Osteocyte (in vitro differentiated cells): ENCODE measurements at regions not wholly inside any gene's neighbourhood (a gene's known extent, or its start where the extent isn't known, plus 50 kb on each side); places are given as distances from the start of the nearest gene placed in this dataset.
A peak's percentile ranks its signal among the peaks of the same experiment; 100 is the strongest.
"Not testable (repeated sequence)": the region's sequence is repeated elsewhere in the genome, so short reads cannot be mapped to it uniquely, and the experiment has no call there.

Experiments
- DNase-seq: peaks from one replicate; pipeline ENCODE4 v3.0.0; 2021; ENCODE audit warnings: mixed read lengths; ENCODE audit not compliant: unreplicated experiment; ENCODE audit errors: extremely low spot score
- H3K27ac Mint-ChIP-seq: one replicate; pipeline ENCODE4 v1.8.0; 2021; ENCODE audit warnings: mild to moderate bottlenecking, mixed read lengths; ENCODE audit not compliant: unreplicated experiment
- H3K27me3 Mint-ChIP-seq: one replicate; pipeline ENCODE4 v1.8.0; 2021; ENCODE audit warnings: mixed read lengths; ENCODE audit not compliant: unreplicated experiment
- H3K36me3 Mint-ChIP-seq: one replicate; pipeline ENCODE4 v1.8.0; 2021; ENCODE audit warnings: mixed read lengths; ENCODE audit not compliant: unreplicated experiment
- H3K4me1 Mint-ChIP-seq: one replicate; pipeline ENCODE4 v1.8.0; 2021; ENCODE audit warnings: mixed read lengths; ENCODE audit not compliant: unreplicated experiment
- H3K4me3 Mint-ChIP-seq: one replicate; pipeline ENCODE4 v1.8.0; 2021; ENCODE audit warnings: mild to moderate bottlenecking, moderate library complexity, mixed read lengths; ENCODE audit not compliant: unreplicated experiment
- H3K9me3 Mint-ChIP-seq: one replicate; pipeline ENCODE4 v1.8.0; 2021; ENCODE audit warnings: mixed read lengths; ENCODE audit not compliant: unreplicated experiment
- TF ChIP-seq, protein P1 (sequence below): fragments of 200-600 bp; sonication (generic); IDR thresholded peaks from 2 replicates; pipeline ENCODE4 v1.5.0; 2021; ENCODE audit warnings: antibody characterized with exemption, mild to moderate bottlenecking, moderate library complexity

DNA sequence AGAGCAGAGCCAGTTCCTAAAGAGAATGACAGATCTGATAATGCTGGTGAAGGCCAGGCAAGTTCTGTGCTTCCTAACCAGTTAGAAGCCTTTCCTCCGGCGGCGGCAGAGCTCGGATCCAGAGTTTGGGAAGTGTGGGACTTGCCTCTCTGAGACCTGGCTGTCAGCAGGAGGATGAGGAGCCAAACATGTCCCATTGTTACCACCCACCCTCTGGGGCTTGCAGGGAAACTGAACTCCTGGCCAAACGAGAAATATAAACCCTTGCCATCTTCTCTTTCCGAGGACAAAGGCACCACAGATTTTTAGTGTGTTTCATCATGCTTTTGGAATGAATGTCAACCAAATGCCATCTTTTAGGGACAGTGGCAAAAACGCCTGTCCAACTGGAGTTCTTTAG, 80.2 kb upstream of the SMURF2 start:
- DNase-seq: no peak
- H3K4me1 Mint-ChIP-seq: peaks cover 34% of the 10 kb centered on the region
- TF ChIP-seq, protein P1, sequence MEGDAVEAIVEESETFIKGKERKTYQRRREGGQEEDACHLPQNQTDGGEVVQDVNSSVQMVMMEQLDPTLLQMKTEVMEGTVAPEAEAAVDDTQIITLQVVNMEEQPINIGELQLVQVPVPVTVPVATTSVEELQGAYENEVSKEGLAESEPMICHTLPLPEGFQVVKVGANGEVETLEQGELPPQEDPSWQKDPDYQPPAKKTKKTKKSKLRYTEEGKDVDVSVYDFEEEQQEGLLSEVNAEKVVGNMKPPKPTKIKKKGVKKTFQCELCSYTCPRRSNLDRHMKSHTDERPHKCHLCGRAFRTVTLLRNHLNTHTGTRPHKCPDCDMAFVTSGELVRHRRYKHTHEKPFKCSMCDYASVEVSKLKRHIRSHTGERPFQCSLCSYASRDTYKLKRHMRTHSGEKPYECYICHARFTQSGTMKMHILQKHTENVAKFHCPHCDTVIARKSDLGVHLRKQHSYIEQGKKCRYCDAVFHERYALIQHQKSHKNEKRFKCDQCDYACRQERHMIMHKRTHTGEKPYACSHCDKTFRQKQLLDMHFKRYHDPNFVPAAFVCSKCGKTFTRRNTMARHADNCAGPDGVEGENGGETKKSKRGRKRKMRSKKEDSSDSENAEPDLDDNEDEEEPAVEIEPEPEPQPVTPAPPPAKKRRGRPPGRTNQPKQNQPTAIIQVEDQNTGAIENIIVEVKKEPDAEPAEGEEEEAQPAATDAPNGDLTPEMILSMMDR: no peak
- no peaks in the 10 kb centered on the region for H3K9me3 Mint-ChIP-seq
- H3K27me3 Mint-ChIP-seq: no peaks in the 10 kb centered on the region
- H3K27ac Mint-ChIP-seq: peak overlapping the region; percentile 90
- no peaks in the 10 kb centered on the region for H3K36me3 Mint-ChIP-seq
- no peak overlapping the region for H3K4me3 Mint-ChIP-seq

DNA sequence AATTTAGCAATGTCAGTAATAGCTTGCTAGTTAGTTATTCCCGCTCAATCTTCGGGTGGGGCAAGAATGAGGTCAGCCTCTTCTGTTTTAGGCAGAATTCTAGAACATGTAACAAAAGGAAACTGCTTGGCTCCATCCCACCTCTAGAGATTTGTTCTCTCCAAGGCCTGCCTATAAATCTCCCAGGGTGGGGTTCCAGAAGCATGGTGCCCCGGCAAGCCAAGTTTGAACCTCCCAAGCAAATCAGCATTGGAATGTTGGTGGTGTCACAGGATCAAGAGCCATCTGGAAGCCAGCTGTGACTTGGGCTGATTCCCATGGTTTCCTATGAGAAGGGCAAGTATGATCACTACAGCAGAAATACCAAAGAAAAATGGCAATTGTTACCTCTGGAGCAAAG, 79.8 kb upstream of the SMURF2 start:
- H3K9me3 Mint-ChIP-seq, DNase-seq, H3K4me3 Mint-ChIP-seq, H3K36me3 Mint-ChIP-seq, H3K27me3 Mint-ChIP-seq: not testable (repeated sequence)
- H3K4me1 Mint-ChIP-seq: peaks cover 36% of the 10 kb centered on the region
- peak overlapping the region; percentile 90 for H3K27ac Mint-ChIP-seq

DNA sequence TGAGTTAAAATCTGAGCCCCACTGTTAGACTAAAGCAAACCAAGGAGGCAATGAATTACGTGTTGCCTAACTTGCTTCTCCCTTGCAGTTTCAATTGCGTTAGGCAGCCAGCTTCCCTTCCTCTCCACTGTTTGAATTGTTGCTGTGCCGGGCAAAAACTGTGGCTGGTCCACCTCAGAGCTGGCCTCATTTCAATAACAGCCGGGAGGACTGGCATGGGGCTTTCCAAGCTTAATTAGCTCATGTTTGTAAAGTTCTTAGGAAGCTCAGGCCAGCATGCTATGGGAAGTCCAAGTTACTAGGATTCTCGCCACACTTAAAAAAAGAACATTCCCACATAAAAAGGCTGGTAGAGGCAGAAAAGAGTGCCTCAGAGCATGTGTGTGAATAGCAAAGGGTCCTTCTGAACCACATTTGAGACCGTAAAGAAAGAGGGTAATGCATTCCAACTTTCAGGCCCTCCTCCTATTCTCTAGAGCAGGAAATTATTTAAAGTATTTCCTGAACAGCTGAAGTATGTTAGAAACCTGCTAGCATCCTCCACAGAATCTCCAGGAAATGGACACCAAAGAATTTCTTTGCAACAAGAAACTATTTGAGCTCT, 79.0 kb upstream of the SMURF2 start:
- H3K4me3 Mint-ChIP-seq: peak overlapping the region; percentile 48
- TF ChIP-seq, protein P1: no peak
- peak overlapping the region; percentile 90 for H3K27ac Mint-ChIP-seq
- DNase-seq: no peak
- H3K27me3 Mint-ChIP-seq: no peaks in the 10 kb centered on the region
- no peaks in the 10 kb centered on the region for H3K36me3 Mint-ChIP-seq
- no peaks in the 10 kb centered on the region for H3K9me3 Mint-ChIP-seq
- H3K4me1 Mint-ChIP-seq: peaks cover 41% of the 10 kb centered on the region

DNA sequence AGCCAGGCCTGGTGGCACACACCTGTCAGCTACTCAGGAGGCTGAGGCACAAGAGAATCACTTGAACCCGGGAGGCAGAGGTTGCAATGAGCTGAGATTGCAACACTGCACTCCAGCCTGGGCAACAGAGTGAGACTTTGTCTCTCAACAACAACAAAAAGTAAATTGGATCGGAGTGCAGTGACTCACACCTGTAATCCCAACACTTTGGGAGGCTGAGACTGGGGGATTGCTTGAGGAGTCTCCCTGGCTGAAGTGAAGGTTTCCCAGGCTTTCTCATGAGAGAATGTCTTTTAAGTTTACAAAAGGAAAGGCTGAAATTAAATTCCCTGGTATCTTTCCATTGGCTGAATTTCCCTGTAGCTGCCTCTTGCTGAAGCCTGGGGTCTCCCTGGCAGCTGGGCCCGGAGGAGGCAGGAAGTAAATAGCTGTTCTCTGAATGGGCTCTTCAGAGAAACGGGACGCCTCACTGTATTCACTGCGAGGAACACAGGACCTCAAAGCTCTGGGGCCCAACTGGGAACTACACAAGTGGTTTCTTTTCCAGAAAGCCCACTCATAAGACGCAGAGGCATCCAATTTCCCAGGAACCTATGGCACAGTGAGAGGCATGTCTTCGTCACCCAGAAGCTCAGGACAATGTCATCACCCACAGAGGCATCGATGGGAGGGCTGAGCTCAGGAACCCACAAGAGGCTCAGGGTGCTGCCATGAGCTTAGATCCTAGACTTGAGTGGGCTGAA, 77.4 kb upstream of the SMURF2 start:
- Mint-ChIP-seq H3K36me3 (no peaks in the 10 kb centered on the region), H3K9me3 (no peaks in the 10 kb centered on the region), H3K27ac (peak overlapping the region; percentile 90), H3K4me3 (peak overlapping the region; percentile 6), H3K4me1 (peaks cover 41% of the 10 kb centered on the region), H3K27me3 (no peaks in the 10 kb centered on the region)
- no peak for DNase-seq
- TF ChIP-seq, protein P1: no peak

DNA sequence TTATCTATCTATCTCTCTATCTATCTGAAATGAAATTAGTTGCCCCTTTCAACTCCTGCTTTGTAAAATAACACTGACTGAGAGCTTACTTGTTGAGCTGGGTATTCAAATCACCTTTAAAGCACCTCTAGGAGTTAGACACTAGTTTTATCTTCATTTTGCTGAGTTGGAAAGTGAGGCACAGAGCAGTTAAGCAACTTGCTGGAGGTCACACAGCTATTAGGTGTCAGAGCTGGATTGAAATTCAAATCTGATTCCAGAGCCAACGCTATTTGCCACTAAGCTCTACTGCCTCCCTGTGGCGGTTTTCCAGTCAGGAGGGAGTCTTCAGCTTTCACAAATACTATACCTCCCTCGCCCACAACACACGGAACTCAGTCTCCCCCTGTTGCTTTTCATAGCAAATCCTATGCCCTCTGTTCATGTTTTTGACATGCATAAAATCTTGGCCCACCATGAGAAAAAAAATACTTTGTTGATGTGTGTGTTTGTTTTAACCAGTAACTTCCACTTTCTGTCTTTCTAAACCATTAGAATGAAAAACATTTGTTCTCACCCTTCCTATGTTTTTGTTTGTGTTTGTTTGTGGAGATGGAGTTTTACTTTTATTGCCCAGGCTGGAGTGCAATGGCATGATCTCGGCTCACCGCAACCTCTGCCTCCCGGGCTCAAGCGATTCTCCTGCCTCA, 74.8 kb upstream of the SMURF2 start:
- no peak for DNase-seq
- H3K4me1 Mint-ChIP-seq: peaks cover 49% of the 10 kb centered on the region
- no peak overlapping the region for H3K4me3 Mint-ChIP-seq
- no peaks in the 10 kb centered on the region for H3K36me3 Mint-ChIP-seq
- TF ChIP-seq, protein P1: peak; percentile 67
- H3K27ac Mint-ChIP-seq: no peak overlapping the region
- H3K9me3 Mint-ChIP-seq: no peaks in the 10 kb centered on the region
- no peaks in the 10 kb centered on the region for H3K27me3 Mint-ChIP-seq
